Heart left ventricle (tissue), 13 donors: ENCODE measurements at regions not wholly inside any gene's neighbourhood (a gene's known extent, or its start where the extent isn't known, plus 50 kb on each side); places are given as distances from the start of the nearest gene placed in this dataset.

Source experiments
- POLR2A ChIP-seq, 2 donors: fragments of 450-650 bp; IDR thresholded peaks; one replicate each; pipeline ENCODE4 v1.6.1; 2017; ENCODE audit warnings: antibody characterized with exemption in 2 of 2, mild to moderate bottlenecking in 2 of 2, moderate library complexity in 2 of 2
- TF ChIP-seq, protein P1 (sequence below), 12 donors: fragments of 200-600 bp; sonication (generic) in 4 of 12; IDR thresholded peaks; one replicate each; pipeline versions ENCODE4 v1.5.0 to v1.8.0; 2018 to 2022; ENCODE audit warnings: antibody characterized with exemption in 12 of 12, mild to moderate bottlenecking in 5 of 12
- donor health status: ischemic (EF 13 %, LVEDD 7.1; RV severe dilation, severe dysfunction).
- donor health status: DM: no; HTN: yes; CAD: no.
- donor health status: DM: no; HTN: no; CAD: no.
- donor health status: ischemic (EF 25% LVEDD 6.9; RV normal size, moderate dysfunction).
- donor health status: ischemic (EF 25% LVEDD 5.7; RV mildly dilated, moderate dysfunction).
- donor health status: ischemic (EF 35%, LVEDD 5.7; RV mildly dilated, moderate dysfunction).
- donor health status: nonischemic (EF 11% LVEDD 7.7; RV severe dilation, severe dysfunction).
- donor health status: DM: yes; HTN: yes; CAD: no.
- donor health status: PGD.
- donor health status: ischemic (EF 29% LVEDD 5.4; RV normal size, mild dysfunction).
- donor health status: nonischemic (EF 23%, LVEDD 6.1; RV moderate dilation, normal function).

DNA sequence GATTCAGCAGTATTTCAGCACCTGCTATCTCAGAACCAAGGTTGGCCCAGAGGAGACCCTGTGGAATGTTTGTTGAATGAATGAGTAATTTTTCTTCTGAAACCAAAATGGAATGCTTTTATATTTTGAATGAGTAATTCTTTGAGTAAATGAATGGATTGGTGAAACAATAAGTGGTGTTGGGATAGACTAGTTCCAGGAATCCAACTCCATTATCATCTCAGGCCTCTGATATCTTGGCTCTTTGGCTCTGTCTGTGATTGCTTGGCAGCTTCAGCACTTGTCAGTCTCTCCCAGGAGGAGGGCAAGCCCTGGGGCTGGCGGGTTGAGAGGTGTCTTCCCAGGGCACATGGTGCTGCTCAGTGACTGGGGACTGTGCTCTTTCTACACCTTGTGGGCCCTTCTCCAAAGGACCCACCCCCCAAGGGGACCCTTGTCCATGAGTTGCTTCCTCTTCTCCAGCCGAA lies 284.4 kb upstream of the FOXF1 start:
- TF ChIP-seq, protein P1, sequence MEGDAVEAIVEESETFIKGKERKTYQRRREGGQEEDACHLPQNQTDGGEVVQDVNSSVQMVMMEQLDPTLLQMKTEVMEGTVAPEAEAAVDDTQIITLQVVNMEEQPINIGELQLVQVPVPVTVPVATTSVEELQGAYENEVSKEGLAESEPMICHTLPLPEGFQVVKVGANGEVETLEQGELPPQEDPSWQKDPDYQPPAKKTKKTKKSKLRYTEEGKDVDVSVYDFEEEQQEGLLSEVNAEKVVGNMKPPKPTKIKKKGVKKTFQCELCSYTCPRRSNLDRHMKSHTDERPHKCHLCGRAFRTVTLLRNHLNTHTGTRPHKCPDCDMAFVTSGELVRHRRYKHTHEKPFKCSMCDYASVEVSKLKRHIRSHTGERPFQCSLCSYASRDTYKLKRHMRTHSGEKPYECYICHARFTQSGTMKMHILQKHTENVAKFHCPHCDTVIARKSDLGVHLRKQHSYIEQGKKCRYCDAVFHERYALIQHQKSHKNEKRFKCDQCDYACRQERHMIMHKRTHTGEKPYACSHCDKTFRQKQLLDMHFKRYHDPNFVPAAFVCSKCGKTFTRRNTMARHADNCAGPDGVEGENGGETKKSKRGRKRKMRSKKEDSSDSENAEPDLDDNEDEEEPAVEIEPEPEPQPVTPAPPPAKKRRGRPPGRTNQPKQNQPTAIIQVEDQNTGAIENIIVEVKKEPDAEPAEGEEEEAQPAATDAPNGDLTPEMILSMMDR (IDR thresholded peaks at IDR 0.05): no peak
- no peak for TF ChIP-seq POLR2A (IDR thresholded peaks at IDR 0.05)
